ENCODE measurements at regions not wholly inside any gene's neighbourhood (a gene's known extent, or its start where the extent isn't known, plus 50 kb on each side); places are given as distances from the start of the nearest gene placed in this dataset.
"Not testable (repeated sequence)": the region's sequence is repeated elsewhere in the genome, so short reads cannot be mapped to it uniquely, and the experiment has no call there.

DNA sequence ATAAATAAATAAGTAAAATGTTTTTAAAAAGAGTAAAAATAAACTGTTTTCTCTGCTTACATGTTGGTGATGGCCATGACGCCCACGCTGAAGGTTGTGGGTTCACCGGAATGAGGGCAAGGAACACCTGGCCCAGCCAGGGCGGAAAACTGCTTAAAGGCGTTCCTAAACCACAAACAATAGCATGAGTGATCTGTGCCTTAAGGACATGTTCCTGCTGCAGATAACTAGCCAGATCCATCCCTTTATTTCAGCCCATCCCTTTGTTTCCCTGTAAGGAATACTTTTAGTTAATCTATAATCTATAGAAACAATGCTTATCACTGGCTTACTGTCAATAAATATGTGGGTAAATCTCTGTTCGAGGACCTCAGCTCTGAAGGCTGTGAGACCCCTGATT lies 63.3 kb upstream of the CEP78 start:
- not testable (repeated sequence) for DNase-seq

DNA sequence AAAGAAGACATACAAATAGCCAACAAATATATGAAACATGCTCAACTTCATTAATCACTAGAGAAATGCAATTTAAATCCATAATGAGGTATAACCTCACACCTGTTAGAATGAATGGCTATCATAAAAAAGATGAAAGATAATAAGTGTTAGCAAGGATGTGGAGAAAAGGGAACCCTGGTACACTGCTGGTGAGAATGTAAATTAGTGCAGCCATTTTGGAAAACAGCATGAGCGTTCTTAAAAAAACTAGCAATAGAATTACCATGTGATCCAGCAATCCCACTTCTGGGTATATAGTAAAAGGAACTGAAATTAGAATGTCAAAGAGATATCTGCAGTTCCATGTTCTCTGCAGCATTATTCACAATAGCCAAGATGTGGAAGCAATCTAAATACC lies 64.2 kb upstream of the CEP78 start:
- DNase-seq: no peak

DNA sequence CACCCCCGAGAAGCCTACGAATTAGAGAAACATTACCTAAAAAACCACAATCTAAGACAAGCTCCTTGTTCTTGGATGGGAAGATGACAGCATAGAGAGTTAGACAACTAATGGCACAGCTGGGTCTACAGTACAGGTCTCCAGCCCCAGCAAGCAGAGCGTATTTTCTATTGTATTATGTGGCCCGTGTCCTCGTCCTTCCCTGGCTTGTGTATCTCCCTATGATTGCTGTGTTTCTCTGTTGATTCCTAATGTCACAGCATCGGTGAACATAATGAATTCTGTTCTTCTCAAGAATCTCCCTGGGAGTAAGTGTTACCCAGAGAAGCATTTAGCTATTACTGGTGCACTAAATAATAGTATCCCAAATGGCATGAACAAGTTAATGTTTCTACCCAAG lies 66.8 kb upstream of the CEP78 start:
- DNase-seq: no peak

- DNase-seq: no peak
Observed at GRCh38 chr9:78167356-78167755, 68.5 kb upstream of the CEP78 start.

GRCh38 chr9:78163834-78164233 lies 72.0 kb upstream of the CEP78 start:
- DNase-seq: no peak

GRCh38 chr9:78158286-78158685 lies 77.6 kb upstream of the CEP78 start:
- DNase-seq: no peak

DNA sequence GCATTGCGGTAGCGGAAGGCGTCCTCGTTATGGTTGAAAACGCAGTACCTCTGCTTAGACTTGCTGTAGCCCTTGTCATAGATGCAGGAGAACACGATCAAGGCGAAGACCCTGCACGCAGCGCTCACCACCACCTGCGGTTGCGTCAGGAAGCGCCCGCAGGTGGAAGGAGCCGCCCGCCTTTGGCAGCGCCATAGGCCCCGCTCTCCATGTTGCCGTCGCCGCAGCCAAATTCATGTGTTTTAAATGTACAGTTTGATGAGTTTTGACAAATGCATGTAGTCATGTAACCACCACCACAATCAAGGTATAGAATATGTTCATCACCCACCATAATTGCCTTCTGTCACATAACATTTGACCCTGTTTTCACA lies 84.9 kb upstream of the CEP78 start:
- no peak for DNase-seq

DNA sequence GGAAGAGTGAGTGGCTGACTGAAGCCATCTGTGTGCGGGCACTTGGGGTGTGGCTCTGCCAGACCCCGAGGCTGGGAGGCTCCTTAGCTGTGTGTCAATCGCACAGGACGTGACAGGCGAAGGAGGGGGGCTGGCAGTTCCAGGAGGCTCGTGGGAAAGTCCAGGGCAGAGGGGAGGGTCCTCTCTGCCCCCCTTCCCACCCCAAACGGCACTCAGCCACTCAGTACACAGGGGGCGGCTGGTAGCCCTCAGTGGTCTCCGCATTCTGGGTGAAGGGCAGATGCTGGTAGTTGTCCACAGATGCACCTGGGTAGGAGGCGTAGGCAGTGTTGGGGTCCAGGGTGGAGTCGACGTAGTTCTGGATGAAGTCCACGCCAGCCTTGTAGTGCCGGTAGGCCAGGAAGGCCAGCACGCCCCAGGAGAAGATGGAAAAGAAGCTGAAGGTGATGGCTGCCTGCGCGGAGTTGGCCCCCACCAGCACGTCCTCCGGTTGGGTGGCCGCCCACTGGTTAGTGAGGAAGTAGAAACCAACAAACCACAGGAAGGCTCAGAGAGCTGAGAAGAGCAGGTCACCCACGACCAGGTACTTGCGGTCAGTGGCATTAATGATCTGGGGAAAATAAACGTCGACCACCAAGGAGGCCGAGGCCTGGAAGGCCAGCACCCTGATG lies 85.4 kb upstream of the CEP78 start:
- DNase-seq: no peak

GRCh38 chr9:78149702-78150291 lies 86.1 kb upstream of the CEP78 start:
- DNase-seq: no peak

DNA sequence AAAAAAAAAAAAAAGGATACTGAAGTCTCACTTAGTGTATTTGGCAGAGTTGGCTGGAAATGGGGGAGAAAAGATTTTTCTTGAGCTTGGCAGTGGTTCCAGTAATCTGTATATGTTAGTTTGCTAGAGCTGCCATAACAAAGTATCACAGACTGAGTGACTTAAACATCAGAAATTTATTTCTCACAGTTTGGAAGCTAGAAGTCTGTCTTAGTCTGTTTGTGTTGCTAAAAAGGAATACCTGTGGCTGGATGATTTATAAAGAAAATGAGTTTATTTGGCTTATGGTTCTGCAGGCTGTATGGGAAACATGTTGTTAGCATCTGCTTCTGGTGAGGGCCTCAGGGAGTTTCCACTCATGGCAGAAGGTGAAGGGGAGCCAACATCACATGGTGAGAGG lies 89.6 kb upstream of the CEP78 start:
- no peak for DNase-seq

DNA sequence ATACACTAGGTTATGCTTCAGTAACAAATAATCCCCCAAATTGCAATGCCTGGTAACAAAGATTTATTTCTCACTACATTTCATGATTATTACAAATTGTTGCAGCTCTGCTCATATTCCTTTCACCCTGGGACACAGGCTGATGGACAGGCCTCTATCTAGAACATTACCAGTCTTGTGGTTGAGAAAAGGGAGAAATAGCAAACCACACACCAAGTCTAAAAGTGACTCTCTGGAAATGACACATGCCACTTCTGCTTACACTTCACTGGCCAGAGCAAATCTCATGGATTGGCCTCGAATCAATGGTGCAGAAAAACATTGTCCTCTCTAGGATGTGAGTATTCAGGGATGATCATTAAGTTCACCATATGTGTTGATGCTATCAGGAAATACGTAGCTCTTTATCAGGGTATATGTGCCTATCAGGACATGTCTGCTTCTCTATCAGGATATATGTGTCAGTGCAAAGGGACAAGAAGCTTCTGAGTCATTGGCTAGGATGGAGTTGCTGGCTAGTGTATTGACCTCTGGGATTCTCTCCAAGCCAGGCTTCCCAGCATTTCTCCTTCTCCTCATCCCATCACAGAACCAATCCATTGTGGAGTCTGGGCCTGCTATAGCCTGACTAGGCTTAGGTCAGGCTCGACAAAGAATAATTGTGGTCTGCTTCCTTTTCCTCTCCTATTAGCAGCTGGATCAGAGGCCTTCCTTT lies 91.1 kb upstream of the CEP78 start:
- peak in 7 of 58 donors; percentile 2 to 53 (median 12) for DNase-seq

GRCh38 chr9:78144008-78144381 lies 91.9 kb upstream of the CEP78 start:
- DNase-seq: no peak

DNA sequence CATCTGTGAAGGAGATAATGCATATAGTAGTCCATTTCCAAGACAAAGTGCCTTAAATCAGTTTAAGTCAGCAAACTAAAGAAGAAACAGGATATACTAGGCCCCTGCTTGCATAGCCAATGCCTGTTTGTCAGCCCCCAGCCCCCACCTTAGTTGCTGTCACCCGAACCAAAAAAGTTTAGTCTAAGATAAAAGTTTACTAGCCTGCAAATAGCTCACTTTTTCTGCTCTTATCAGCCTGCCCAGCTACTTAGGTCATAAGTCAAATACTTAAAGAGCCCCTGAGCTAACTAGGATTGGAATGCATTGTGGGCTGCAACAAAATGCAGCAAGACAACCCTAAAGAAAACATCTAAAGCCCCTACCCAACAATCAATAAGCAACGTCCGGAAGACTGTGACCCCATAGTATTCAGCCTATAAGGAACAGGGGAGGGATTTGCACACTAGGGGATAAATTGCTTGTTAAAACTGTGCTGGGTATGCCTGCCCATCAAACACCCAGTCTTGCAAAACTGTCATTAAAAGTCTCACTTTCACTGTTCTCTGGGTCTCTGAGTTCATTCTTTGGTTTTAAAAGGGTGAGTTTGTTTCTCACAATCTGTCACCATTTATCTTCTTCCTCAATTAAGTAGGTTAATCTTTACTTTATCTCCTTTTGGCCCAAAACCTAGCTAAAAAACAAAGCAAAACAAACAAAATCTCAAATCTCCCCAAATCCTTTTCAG lies 92.4 kb upstream of the CEP78 start:
- no peak for DNase-seq

- DNase-seq: not testable (repeated sequence)
Observed at GRCh38 chr9:78142264-78142663, 93.6 kb upstream of the CEP78 start.

GRCh38 chr9:78133751-78134150 lies 102.1 kb upstream of the CEP78 start:
- DNase-seq: no peak

DNA sequence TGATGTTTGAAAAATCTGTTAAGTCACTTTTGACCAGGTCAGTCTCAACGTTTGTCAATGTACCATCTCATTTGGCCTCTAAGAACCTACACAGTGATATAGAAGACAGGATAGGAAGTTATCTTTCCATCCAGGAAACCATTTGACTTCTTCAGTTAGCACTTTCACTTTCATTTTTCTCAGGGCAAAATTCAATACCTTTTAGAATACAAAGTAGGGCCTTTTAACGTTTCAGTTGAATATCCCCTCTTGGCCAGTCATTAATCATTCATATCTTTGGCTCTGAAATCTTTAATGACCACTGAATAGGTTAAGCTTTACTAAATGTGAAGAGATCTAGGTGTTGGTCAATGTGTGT lies 101.1 kb upstream of the GNAQ start:
- DNase-seq: no peak

DNA sequence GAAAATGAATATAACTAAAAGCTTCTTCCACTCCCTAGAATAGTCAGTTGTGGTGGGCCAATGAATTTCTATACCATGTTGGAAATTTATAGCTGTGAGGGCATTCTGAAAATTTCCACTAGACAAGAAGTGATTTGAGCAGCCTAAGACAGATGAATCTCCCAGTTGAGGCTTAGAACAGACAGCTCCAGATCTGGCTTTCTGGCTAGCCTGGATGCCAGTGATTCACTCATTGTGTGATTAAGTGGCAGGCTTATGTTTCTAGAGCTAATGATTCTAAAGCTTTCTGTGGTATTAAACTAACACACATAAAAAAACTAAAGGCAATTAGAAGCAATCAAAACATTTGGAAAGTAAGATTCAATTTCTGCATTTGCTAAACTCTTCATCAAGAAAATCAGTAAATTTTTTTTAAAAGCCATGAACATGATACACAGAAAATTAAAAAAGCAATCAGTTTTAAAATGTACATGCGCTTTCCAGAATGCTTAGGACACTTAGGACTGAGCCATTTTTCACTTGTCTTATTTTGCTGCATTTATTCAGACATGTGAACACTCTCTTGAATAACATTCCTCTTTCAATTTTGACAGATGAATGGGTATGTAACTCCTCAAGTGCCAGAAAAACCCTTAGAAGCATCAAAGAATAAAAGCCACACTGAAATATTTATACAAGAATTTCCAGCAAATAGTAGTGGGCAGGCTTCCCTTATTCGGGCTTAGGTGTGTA lies 100.5 kb upstream of the GNAQ start:
- peak in 4 of 58 donors; percentile 2 to 21 (median 6) for DNase-seq

- no peak for DNase-seq
Observed at GRCh38 chr9:78130853-78131252, 99.2 kb upstream of the GNAQ start.

DNA sequence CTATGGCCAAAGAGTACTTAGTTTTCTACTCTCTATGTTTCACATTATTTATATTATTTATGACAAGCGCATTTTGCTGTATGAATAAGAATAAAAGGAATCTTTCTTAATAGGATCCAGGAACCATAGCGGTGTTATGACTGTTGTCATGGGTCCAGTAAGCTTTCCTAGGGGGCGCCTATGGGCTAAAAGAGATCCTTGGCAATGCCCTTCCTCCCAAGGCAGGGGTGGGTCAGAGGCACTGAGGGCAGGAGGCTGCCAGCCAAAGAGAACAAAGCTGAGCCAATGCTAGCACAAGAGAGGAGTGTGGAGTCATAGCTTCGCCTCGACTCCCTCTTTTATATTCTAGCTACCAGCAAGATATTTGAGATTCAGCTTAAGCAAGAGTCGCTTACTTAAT lies 98.4 kb upstream of the GNAQ start:
- peak in 55 of 58 donors; percentile 4 to 94 (median 72) for DNase-seq

DNA sequence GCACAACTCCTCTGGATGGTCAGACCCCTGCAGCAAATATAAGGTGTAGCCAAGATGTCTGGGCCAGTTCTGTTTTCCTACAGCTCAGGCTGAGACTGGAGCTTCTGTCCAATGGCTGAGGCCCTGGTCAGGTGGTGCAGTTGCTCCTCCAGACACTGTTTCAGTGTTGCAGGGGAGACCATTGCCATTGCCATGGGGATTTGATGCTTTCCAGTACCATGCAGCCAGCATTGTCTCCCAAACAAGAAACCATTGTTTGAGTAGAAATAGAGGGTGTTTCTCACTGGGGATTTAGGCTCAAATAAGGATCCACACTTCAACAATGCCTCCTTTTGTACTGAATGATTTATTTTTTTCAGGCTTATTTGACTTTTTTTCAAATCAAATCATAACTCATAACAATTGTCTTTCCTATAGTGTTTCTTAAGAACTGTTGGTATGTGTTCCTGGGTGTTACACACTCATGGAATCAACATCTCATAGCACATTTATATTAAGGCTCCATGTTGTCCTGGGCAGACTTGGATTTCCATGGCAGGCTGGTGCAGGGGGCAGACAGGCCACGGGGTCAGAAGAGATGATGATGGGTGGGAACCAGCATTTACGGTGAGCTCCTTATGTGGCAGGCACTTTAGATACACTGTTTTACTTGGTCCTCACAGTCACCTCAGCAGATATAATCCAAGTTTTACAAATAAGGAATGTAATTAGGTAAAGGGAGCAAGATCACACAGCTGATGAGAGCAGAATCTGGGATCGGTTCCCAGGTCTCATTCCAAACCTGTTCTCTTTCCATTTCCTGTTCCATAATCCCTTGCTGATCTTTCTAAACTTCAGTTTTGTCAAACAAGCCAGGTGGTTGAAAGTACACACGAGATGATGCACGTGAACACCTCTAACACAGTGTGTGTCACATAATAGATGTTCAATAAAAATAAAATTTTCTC lies 95.9 kb upstream of the GNAQ start:
- peak in 55 of 58 donors; percentile 11 to 93 (median 73) for DNase-seq
